ENCODE measurements at regions not wholly inside any gene's neighbourhood (a gene's known extent, or its start where the extent isn't known, plus 50 kb on each side); places are given as distances from the start of the nearest gene placed in this dataset.

- Mint-ChIP-seq H3K27me3 (peaks cover 5 to 15% of the 10 kb centered on the region in 2 donors), H3K27ac (no peak overlapping the region), H3K9me3 (no peaks in the 10 kb centered on the region), H3K4me1 (no peaks in the 10 kb centered on the region), H3K4me3 (no peak overlapping the region), H3K36me3 (no peaks in the 10 kb centered on the region)
- ChIA-PET POLR2A (no interaction called here), CTCF (no interaction called here)
- Histone ChIP-seq H3K27ac (ENCODE audit: low read length) (no peak overlapping the region), H3K4me1 (ENCODE audit: control insufficient read depth in 1 of 2, extremely low read depth in 1 of 2, insufficient read depth in 2 of 2, low read length in 2 of 2) (no peaks in the 10 kb centered on the region), H3K9me3 (no peaks in the 10 kb centered on the region), H3K27me3 (replicated peaks in 1 of 2; ENCODE audit: control insufficient read depth in 2 of 2, extremely low read depth in 1 of 2, insufficient read depth in 2 of 2, low read length in 1 of 2) (peaks cover 0 to 15% of the 10 kb centered on the region in 2 experiments), H3K36me3 (ENCODE audit: control insufficient read depth in 2 of 2, extremely low read depth in 1 of 2, insufficient read depth in 1 of 2, low read length in 1 of 2) (no peaks in the 10 kb centered on the region), H3K4me3 (ENCODE audit: control insufficient read depth in 1 of 2, extremely low read depth in 1 of 2, low read length in 1 of 2) (no peak overlapping the region)
- ATAC-seq (replicated peaks in 1 of 4) = no peak
- DNase-seq = no peak
- 87% methylated on average over 4 of the region's 14 CpGs for WGBS (ENCODE audit: insufficient coverage)
These were observed 71.2 kb upstream of the NAA20 start for GRCh38 chr20:19945732-19946670.

GRCh38 chr20:19947611-19948264 is 69.4 kb upstream of the NAA20 start:
- Mint-ChIP-seq H3K36me3 (no peaks in the 10 kb centered on the region), H3K27ac (no peak overlapping the region)
- ATAC-seq (replicated peaks in 1 of 4) = no peak

GRCh38 chr20:19949195-19949867 is 67.8 kb upstream of the NAA20 start:
- WGBS (ENCODE audit: insufficient coverage) = 90% methylated on average over 5 of the region's 10 CpGs
- Mint-ChIP-seq H3K27ac (no peak overlapping the region), H3K27me3 (peaks cover under 1 to 11% of the 10 kb centered on the region in 2 donors), H3K4me1 (peaks cover 0 to 8% (median 4%) of the 10 kb centered on the region in 3 donors), H3K9me3 (no peaks in the 10 kb centered on the region), H3K4me3 (no peak overlapping the region), H3K36me3 (no peaks in the 10 kb centered on the region)
- H3K36me3 ChIP-seq (ENCODE audit: control insufficient read depth in 2 of 2, extremely low read depth in 1 of 2, insufficient read depth in 1 of 2, low read length in 1 of 2) = no peaks in the 10 kb centered on the region
- peaks cover 0 to 3% of the 10 kb centered on the region in 2 experiments for H3K4me1 ChIP-seq (ENCODE audit: control insufficient read depth in 1 of 2, extremely low read depth in 1 of 2, insufficient read depth in 2 of 2, low read length in 2 of 2)
- H3K4me3 ChIP-seq (ENCODE audit: control insufficient read depth in 1 of 2, extremely low read depth in 1 of 2, low read length in 1 of 2) = no peak overlapping the region
- POLR2A ChIA-PET = no interaction called here
- ATAC-seq (replicated peaks in 1 of 4) (no peak), DNase-seq (no peak)
- no peaks in the 10 kb centered on the region for H3K9me3 ChIP-seq
- H3K27ac ChIP-seq (ENCODE audit: low read length) = no peak overlapping the region
- CTCF ChIA-PET = no interaction called here
- peaks cover 0 to 11% of the 10 kb centered on the region in 2 experiments for H3K27me3 ChIP-seq (replicated peaks in 1 of 2; ENCODE audit: control insufficient read depth in 2 of 2, extremely low read depth in 1 of 2, insufficient read depth in 2 of 2, low read length in 1 of 2)

More at GRCh38 chr20:19947611-19948264, 69.4 kb upstream of the NAA20 start:
- ChIA-PET CTCF (no interaction called here), POLR2A (no interaction called here)
- H3K27me3 ChIP-seq (replicated peaks in 1 of 2; ENCODE audit: control insufficient read depth in 2 of 2, extremely low read depth in 1 of 2, insufficient read depth in 2 of 2, low read length in 1 of 2) = peaks cover 0 to 11% of the 10 kb centered on the region in 2 experiments
- H3K4me3 ChIP-seq (ENCODE audit: control insufficient read depth in 1 of 2, extremely low read depth in 1 of 2, low read length in 1 of 2) = no peak overlapping the region
- Mint-ChIP-seq H3K9me3 (no peaks in the 10 kb centered on the region), H3K4me3 (no peak overlapping the region), H3K4me1 (peaks cover 0 to 7% (median 4%) of the 10 kb centered on the region in 3 donors), H3K27me3 (peaks cover 5 to 13% of the 10 kb centered on the region in 2 donors)
- WGBS (ENCODE audit: insufficient coverage) = 91% methylated on average over 6 of the region's 10 CpGs
- DNase-seq = no peak
- no peaks in the 10 kb centered on the region for H3K9me3 ChIP-seq
- no peaks in the 10 kb centered on the region for H3K36me3 ChIP-seq (ENCODE audit: control insufficient read depth in 2 of 2, extremely low read depth in 1 of 2, insufficient read depth in 1 of 2, low read length in 1 of 2)
- peaks cover 0 to 3% of the 10 kb centered on the region in 2 experiments for H3K4me1 ChIP-seq (ENCODE audit: control insufficient read depth in 1 of 2, extremely low read depth in 1 of 2, insufficient read depth in 2 of 2, low read length in 2 of 2)
- H3K27ac ChIP-seq (ENCODE audit: low read length) = no peak overlapping the region

- peaks cover 0 to 3% of the 10 kb centered on the region in 2 experiments for H3K4me1 ChIP-seq (ENCODE audit: control insufficient read depth in 1 of 2, extremely low read depth in 1 of 2, insufficient read depth in 2 of 2, low read length in 2 of 2)
- no peak overlapping the region for H3K4me3 Mint-ChIP-seq
- H3K27me3 Mint-ChIP-seq = peaks cover 0 to 10% of the 10 kb centered on the region in 2 donors
- H3K4me1 Mint-ChIP-seq = peaks cover 0 to 8% (median 4%) of the 10 kb centered on the region in 3 donors
- DNase-seq = no peak
- H3K27me3 ChIP-seq (replicated peaks in 1 of 2; ENCODE audit: control insufficient read depth in 2 of 2, extremely low read depth in 1 of 2, insufficient read depth in 2 of 2, low read length in 1 of 2) = peaks cover 0 to 11% of the 10 kb centered on the region in 2 experiments
- no peak overlapping the region for H3K27ac ChIP-seq (ENCODE audit: low read length)
- no peak overlapping the region for H3K4me3 ChIP-seq (ENCODE audit: control insufficient read depth in 1 of 2, extremely low read depth in 1 of 2, low read length in 1 of 2)
- ChIA-PET CTCF (no interaction called here), POLR2A (no interaction called here)
- no peaks in the 10 kb centered on the region for H3K36me3 ChIP-seq (ENCODE audit: control insufficient read depth in 2 of 2, extremely low read depth in 1 of 2, insufficient read depth in 1 of 2, low read length in 1 of 2)
- ATAC-seq (replicated peaks in 1 of 4) = no peak
- no CpG with 5 or more reads among the region's 2 CpGs for WGBS (ENCODE audit: insufficient coverage)
- no peaks in the 10 kb centered on the region for H3K9me3 ChIP-seq
- H3K36me3 Mint-ChIP-seq = no peaks in the 10 kb centered on the region
- no peaks in the 10 kb centered on the region for H3K9me3 Mint-ChIP-seq
- no peak overlapping the region for H3K27ac Mint-ChIP-seq
These were observed 67.1 kb upstream of the NAA20 start for GRCh38 chr20:19950042-19950441.

GRCh38 chr20:19952392-19952791 is 64.8 kb upstream of the NAA20 start:
- no peak overlapping the region for H3K27ac ChIP-seq (ENCODE audit: low read length)
- peaks cover 0 to 3% of the 10 kb centered on the region in 2 experiments for H3K4me1 ChIP-seq (ENCODE audit: control insufficient read depth in 1 of 2, extremely low read depth in 1 of 2, insufficient read depth in 2 of 2, low read length in 2 of 2)
- 0% methylated on average over 1 of the region's 3 CpGs for WGBS (ENCODE audit: insufficient coverage)
- ATAC-seq (replicated peaks in 1 of 4) = no peak
- no peak overlapping the region for H3K4me3 Mint-ChIP-seq
- H3K9me3 ChIP-seq = no peaks in the 10 kb centered on the region
- CTCF ChIA-PET = no interaction called here
- H3K27me3 Mint-ChIP-seq = peaks cover 0 to 2% of the 10 kb centered on the region in 2 donors
- peaks cover 0 to 5% of the 10 kb centered on the region in 2 experiments for H3K27me3 ChIP-seq (replicated peaks in 1 of 2; ENCODE audit: control insufficient read depth in 2 of 2, extremely low read depth in 1 of 2, insufficient read depth in 2 of 2, low read length in 1 of 2)
- DNase-seq = no peak
- POLR2A ChIA-PET = no interaction called here
- peaks cover 0 to 8% (median 4%) of the 10 kb centered on the region in 3 donors for H3K4me1 Mint-ChIP-seq
- no peak overlapping the region for H3K4me3 ChIP-seq (ENCODE audit: control insufficient read depth in 1 of 2, extremely low read depth in 1 of 2, low read length in 1 of 2)
- H3K9me3 Mint-ChIP-seq = no peaks in the 10 kb centered on the region
- H3K36me3 ChIP-seq (ENCODE audit: control insufficient read depth in 2 of 2, extremely low read depth in 1 of 2, insufficient read depth in 1 of 2, low read length in 1 of 2) = no peaks in the 10 kb centered on the region
- H3K36me3 Mint-ChIP-seq = no peaks in the 10 kb centered on the region
- no peak overlapping the region for H3K27ac Mint-ChIP-seq

- Mint-ChIP-seq H3K4me3 (no peak overlapping the region), H3K36me3 (no peaks in the 10 kb centered on the region), H3K27ac (no peak overlapping the region), H3K4me1 (peaks cover 0 to 8% (median 4%) of the 10 kb centered on the region in 3 donors), H3K9me3 (no peaks in the 10 kb centered on the region), H3K27me3 (peaks cover 0 to 2% of the 10 kb centered on the region in 2 donors)
- DNase-seq = no peak
- ChIA-PET POLR2A (interaction anchor here in 1 of 2 donors (1.0 kb wide), 1 partner anchor 17 kb away, joined by 3 read pairs; no protein-coding TSS in a partner anchor), CTCF (no interaction called here)
- H3K27ac ChIP-seq (ENCODE audit: low read length) = no peak overlapping the region
- H3K27me3 ChIP-seq (replicated peaks in 1 of 2; ENCODE audit: control insufficient read depth in 2 of 2, extremely low read depth in 1 of 2, insufficient read depth in 2 of 2, low read length in 1 of 2) = peaks cover 0 to 9% of the 10 kb centered on the region in 2 experiments
- H3K9me3 ChIP-seq = no peaks in the 10 kb centered on the region
- no peak for ATAC-seq (replicated peaks in 1 of 4)
- no peaks in the 10 kb centered on the region for H3K36me3 ChIP-seq (ENCODE audit: control insufficient read depth in 2 of 2, extremely low read depth in 1 of 2, insufficient read depth in 1 of 2, low read length in 1 of 2)
- peaks cover 0 to 3% of the 10 kb centered on the region in 2 experiments for H3K4me1 ChIP-seq (ENCODE audit: control insufficient read depth in 1 of 2, extremely low read depth in 1 of 2, insufficient read depth in 2 of 2, low read length in 2 of 2)
- H3K4me3 ChIP-seq (ENCODE audit: control insufficient read depth in 1 of 2, extremely low read depth in 1 of 2, low read length in 1 of 2) = no peak overlapping the region
These were observed 63.6 kb upstream of the NAA20 start for GRCh38 chr20:19953606-19954005.

Measured in T-cell (primary cell).